ENCODE measurements at regions not wholly inside any gene's neighbourhood (a gene's known extent, or its start where the extent isn't known, plus 50 kb on each side); places are given as distances from the start of the nearest gene placed in this dataset.

DNA sequence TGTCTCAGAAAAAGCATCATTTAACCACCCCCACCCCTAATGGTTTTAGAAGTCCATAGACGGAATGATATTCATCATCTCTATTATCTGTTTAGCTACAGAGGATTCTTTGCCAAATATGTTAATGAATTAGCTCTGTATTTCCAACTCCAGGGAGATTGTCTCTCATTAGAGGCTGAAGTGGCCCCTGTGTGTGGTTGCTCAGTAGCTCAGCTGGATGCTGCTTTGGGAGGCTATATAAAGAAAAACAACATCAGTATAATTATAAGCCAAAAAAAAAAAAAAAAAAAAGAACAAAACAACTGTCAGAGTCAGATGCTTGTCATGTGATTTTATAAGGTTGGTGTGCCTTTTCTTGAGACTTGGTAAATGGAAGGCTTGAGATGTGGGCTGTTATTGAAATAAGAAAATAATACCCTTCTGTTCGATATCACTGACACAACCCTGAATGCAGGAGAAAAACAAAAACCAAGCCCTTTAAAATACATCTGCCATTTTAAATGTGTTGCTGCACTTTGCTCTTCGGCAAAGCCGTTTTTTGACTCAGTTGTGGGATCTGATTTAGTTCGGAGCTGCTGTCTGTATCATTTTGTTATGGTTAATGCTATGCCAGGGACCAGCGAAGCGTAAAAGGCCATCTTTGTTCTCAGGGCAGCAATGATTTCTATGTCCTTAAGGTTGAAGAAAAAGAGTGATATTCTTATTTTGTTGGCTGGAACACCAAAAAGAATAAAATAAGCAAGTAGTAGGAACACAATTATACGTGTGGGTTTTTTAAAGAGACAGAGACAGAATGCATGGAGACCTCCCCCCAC, 422.6 kb downstream of the QKI start:
- TF ChIP-seq, protein P1, sequence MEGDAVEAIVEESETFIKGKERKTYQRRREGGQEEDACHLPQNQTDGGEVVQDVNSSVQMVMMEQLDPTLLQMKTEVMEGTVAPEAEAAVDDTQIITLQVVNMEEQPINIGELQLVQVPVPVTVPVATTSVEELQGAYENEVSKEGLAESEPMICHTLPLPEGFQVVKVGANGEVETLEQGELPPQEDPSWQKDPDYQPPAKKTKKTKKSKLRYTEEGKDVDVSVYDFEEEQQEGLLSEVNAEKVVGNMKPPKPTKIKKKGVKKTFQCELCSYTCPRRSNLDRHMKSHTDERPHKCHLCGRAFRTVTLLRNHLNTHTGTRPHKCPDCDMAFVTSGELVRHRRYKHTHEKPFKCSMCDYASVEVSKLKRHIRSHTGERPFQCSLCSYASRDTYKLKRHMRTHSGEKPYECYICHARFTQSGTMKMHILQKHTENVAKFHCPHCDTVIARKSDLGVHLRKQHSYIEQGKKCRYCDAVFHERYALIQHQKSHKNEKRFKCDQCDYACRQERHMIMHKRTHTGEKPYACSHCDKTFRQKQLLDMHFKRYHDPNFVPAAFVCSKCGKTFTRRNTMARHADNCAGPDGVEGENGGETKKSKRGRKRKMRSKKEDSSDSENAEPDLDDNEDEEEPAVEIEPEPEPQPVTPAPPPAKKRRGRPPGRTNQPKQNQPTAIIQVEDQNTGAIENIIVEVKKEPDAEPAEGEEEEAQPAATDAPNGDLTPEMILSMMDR (IDR thresholded peaks at IDR 0.05; ENCODE audit: poor library complexity, severe bottlenecking) = no peak
- no peak for TF ChIP-seq MXI1 (conservative IDR thresholded peaks at IDR 0.05; ENCODE audit: poor library complexity, severe bottlenecking)
- TF ChIP-seq SMC3 (conservative IDR thresholded peaks at IDR 0.05; ENCODE audit: poor library complexity) = no peak

All from neural cell (in vitro differentiated cells).